ENCODE measurements at regions not wholly inside any gene's neighbourhood (a gene's known extent, or its start where the extent isn't known, plus 50 kb on each side); places are given as distances from the start of the nearest gene placed in this dataset.
A peak's percentile ranks its signal among the peaks of the same experiment; 100 is the strongest.
"Not testable (repeated sequence)": the region's sequence is repeated elsewhere in the genome, so short reads cannot be mapped to it uniquely, and the experiment has no call there.

- not testable (repeated sequence) for DNase-seq (ENCODE audit: low read depth)
Observed at GRCh38 chr4:82301390-82301789, 72.4 kb downstream of the HNRNPD start.

GRCh38 chr4:82293304-82293703 is 80.5 kb downstream of the HNRNPD start:
- DNase-seq (ENCODE audit: low read depth), result no peak

GRCh38 chr4:82287720-82288119 is 86.1 kb downstream of the HNRNPD start:
- DNase-seq (ENCODE audit: low read depth), result no peak

- DNase-seq (ENCODE audit: low read depth), result peak; percentile 98
Observed at GRCh38 chr4:82284858-82285805, 88.7 kb downstream of the HNRNPD start.

GRCh38 chr4:82284475-82284857 is 89.3 kb downstream of the HNRNPD start:
- DNase-seq (ENCODE audit: low read depth), result no peak

GRCh38 chr4:82282875-82283274 is 90.9 kb downstream of the HNRNPD start:
- no peak for DNase-seq (ENCODE audit: low read depth)

GRCh38 chr4:82279550-82279949 is 94.2 kb downstream of the HNRNPD start:
- not testable (repeated sequence) for DNase-seq (ENCODE audit: low read depth)

GRCh38 chr4:82276332-82276640 is 97.5 kb downstream of the HNRNPD start:
- no peak for DNase-seq (ENCODE audit: low read depth)

GRCh38 chr4:82275431-82276331 is 98.1 kb downstream of the HNRNPD start:
- no peak for DNase-seq (ENCODE audit: low read depth)

- not testable (repeated sequence) for DNase-seq (ENCODE audit: low read depth)
Observed at GRCh38 chr4:82274700-82275099, 99.1 kb downstream of the HNRNPD start.

GRCh38 chr4:82272523-82272922 is 101.3 kb downstream of the HNRNPD start:
- DNase-seq (ENCODE audit: low read depth), result not testable (repeated sequence)

GRCh38 chr4:82271915-82272480 is 101.8 kb downstream of the HNRNPD start:
- DNase-seq (ENCODE audit: low read depth), result not testable (repeated sequence)

GRCh38 chr4:82268826-82269193 is 105.0 kb downstream of the HNRNPD start:
- DNase-seq (ENCODE audit: low read depth), result no peak

GRCh38 chr4:82268050-82268825 is 105.6 kb downstream of the HNRNPD start:
- DNase-seq (ENCODE audit: low read depth), result no peak

- DNase-seq (ENCODE audit: low read depth), result no peak
Observed at GRCh38 chr4:82267506-82267905, 106.3 kb downstream of the HNRNPD start.

GRCh38 chr4:82266345-82266744 is 107.4 kb downstream of the HNRNPD start:
- no peak for DNase-seq (ENCODE audit: low read depth)

GRCh38 chr4:82261084-82261483 is 112.7 kb downstream of the HNRNPD start:
- DNase-seq (ENCODE audit: low read depth), result no peak

GRCh38 chr4:82260632-82261031 is 113.2 kb downstream of the HNRNPD start:
- no peak for DNase-seq (ENCODE audit: low read depth)

GRCh38 chr4:82256718-82257117 is 117.1 kb downstream of the HNRNPD start:
- DNase-seq (ENCODE audit: low read depth), result no peak

- no peak for DNase-seq (ENCODE audit: low read depth)
Observed at GRCh38 chr4:82255657-82256056, 118.1 kb downstream of the HNRNPD start.

GRCh38 chr4:82248903-82249632 is 124.7 kb downstream of the HNRNPD start:
- no peak for DNase-seq (ENCODE audit: low read depth)
